ENCODE measurements at regions not wholly inside any gene's neighbourhood (a gene's known extent, or its start where the extent isn't known, plus 50 kb on each side); places are given as distances from the start of the nearest gene placed in this dataset.

- TF ChIP-seq POLR2AphosphoS5 (IDR thresholded peaks at IDR 0.05; ENCODE audit: insufficient read depth, low read depth, low read length) (no peak), CTCF (IDR thresholded peaks at IDR 0.05; ENCODE audit: extremely low read depth in 1 of 2, insufficient read depth in 1 of 2, low read depth in 1 of 2, low read length in 2 of 2) (no peak), JUN (IDR thresholded peaks at IDR 0.05; ENCODE audit: borderline replicate concordance, insufficient read depth, insufficient read length, low read depth) (no peak), POLR2A (IDR thresholded peaks at IDR 0.05; ENCODE audit: low read depth, low read length) (no peak), GATA2 (IDR thresholded peaks at IDR 0.05; ENCODE audit: insufficient read depth, insufficient read length, low read depth, low read length) (no peak), EZH2 (IDR thresholded peaks at IDR 0.05; ENCODE audit: borderline replicate concordance, low read depth, low read length, severe bottlenecking) (no peak), FOS (IDR thresholded peaks at IDR 0.05; ENCODE audit: borderline replicate concordance, insufficient read depth, low read length) (no peak), MAX (IDR thresholded peaks at IDR 0.05; ENCODE audit: insufficient read depth, insufficient read length) (no peak), MYC (IDR thresholded peaks at IDR 0.05; ENCODE audit: low read depth, low read length) (no peak)
Observed at GRCh38 chr20:5416086-5416485, 99.3 kb upstream of the PROKR2 start.
